Duodenal mucosa (tissue), 2 donors: ENCODE measurements at regions not wholly inside any gene's neighbourhood (a gene's known extent, or its start where the extent isn't known, plus 50 kb on each side); places are given as distances from the start of the nearest gene placed in this dataset.

ENCODE experiments used
- H3K27ac ChIP-seq: one replicate; pipeline ENCODE4 v1.7.0; 2013; ENCODE audit warnings: low read depth, low read length
- H3K27me3 ChIP-seq, 2 donors: one replicate each; pipeline ENCODE4 v1.7.0; 2013; ENCODE audit warnings: low read length in 2 of 2, control low read depth in 1 of 2; ENCODE audit not compliant: insufficient read depth in 2 of 2, control insufficient read depth in 1 of 2
- H3K36me3 ChIP-seq, 2 donors: one replicate each; pipeline ENCODE4 v1.7.0; 2013; ENCODE audit warnings: low read length in 2 of 2, control low read depth in 1 of 2; ENCODE audit not compliant: insufficient read depth in 2 of 2, control insufficient read depth in 1 of 2
- H3K4me1 ChIP-seq, 2 donors: one replicate each; pipeline ENCODE4 v1.7.0; 2013; ENCODE audit warnings: low read length in 2 of 2, control low read depth in 1 of 2; ENCODE audit not compliant: insufficient read depth in 2 of 2, control insufficient read depth in 1 of 2
- H3K4me3 ChIP-seq, 2 donors: one replicate each; pipeline ENCODE4 v1.7.0; 2013; ENCODE audit warnings: low read length in 2 of 2, low read depth in 1 of 2
- H3K9ac ChIP-seq, 2 donors: one replicate each; pipeline ENCODE4 v1.7.0; 2013; ENCODE audit warnings: low read length in 2 of 2, low read depth in 1 of 2
- H3K9me3 ChIP-seq, 2 donors: one replicate each; pipeline ENCODE4 v1.7.0; 2013; ENCODE audit warnings: low read length in 2 of 2, control low read depth in 1 of 2; ENCODE audit not compliant: control insufficient read depth in 1 of 2

- Histone ChIP-seq H3K27me3 (no peaks in the 10 kb centered on the region), H3K27ac (no peak overlapping the region), H3K4me3 (no peak overlapping the region), H3K36me3 (no peaks in the 10 kb centered on the region), H3K9me3 (peaks cover 0 to 10% of the 10 kb centered on the region in 2 donors), H3K4me1 (no peaks in the 10 kb centered on the region), H3K9ac (no peak overlapping the region)
Measured at GRCh38 chr10:44435196-44435595, 50.3 kb upstream of the CXCL12 start.

- no peak overlapping the region for H3K9ac ChIP-seq
- no peak overlapping the region for H3K27ac ChIP-seq
- no peaks in the 10 kb centered on the region for H3K4me1 ChIP-seq
- H3K36me3 ChIP-seq = no peaks in the 10 kb centered on the region
- H3K9me3 ChIP-seq = peaks cover 0 to 10% of the 10 kb centered on the region in 2 donors
- H3K4me3 ChIP-seq = no peak overlapping the region
- no peaks in the 10 kb centered on the region for H3K27me3 ChIP-seq
Measured at GRCh38 chr10:44436240-44436639, 51.3 kb upstream of the CXCL12 start.

- Histone ChIP-seq H3K9me3 (peaks cover 0 to 6% of the 10 kb centered on the region in 2 donors), H3K27me3 (no peaks in the 10 kb centered on the region), H3K9ac (no peak overlapping the region), H3K4me1 (no peaks in the 10 kb centered on the region), H3K27ac (no peak overlapping the region), H3K4me3 (no peak overlapping the region), H3K36me3 (no peaks in the 10 kb centered on the region)
Measured at GRCh38 chr10:44437840-44438511, 53.1 kb upstream of the CXCL12 start.

- Histone ChIP-seq H3K27ac (no peak overlapping the region), H3K4me1 (no peaks in the 10 kb centered on the region), H3K4me3 (no peak overlapping the region), H3K36me3 (no peaks in the 10 kb centered on the region), H3K9me3 (no peaks in the 10 kb centered on the region), H3K27me3 (no peaks in the 10 kb centered on the region), H3K9ac (no peak overlapping the region)
Measured at GRCh38 chr10:44439239-44439957, 54.5 kb upstream of the CXCL12 start.

GRCh38 chr10:44439958-44440244 lies 55.0 kb upstream of the CXCL12 start:
- Histone ChIP-seq H3K4me3 (no peak overlapping the region), H3K36me3 (no peaks in the 10 kb centered on the region), H3K27ac (no peak overlapping the region), H3K9me3 (peaks cover 0 to 3% of the 10 kb centered on the region in 2 donors), H3K4me1 (no peaks in the 10 kb centered on the region), H3K9ac (no peak overlapping the region), H3K27me3 (no peaks in the 10 kb centered on the region)

GRCh38 chr10:44457259-44457658 lies 72.4 kb upstream of the CXCL12 start:
- no peak overlapping the region for H3K9ac ChIP-seq
- no peaks in the 10 kb centered on the region for H3K36me3 ChIP-seq
- no peak overlapping the region for H3K4me3 ChIP-seq
- H3K4me1 ChIP-seq = no peaks in the 10 kb centered on the region
- no peaks in the 10 kb centered on the region for H3K27me3 ChIP-seq
- H3K9me3 ChIP-seq = no peaks in the 10 kb centered on the region
- H3K27ac ChIP-seq = no peak overlapping the region

GRCh38 chr10:44458671-44459413 lies 73.9 kb upstream of the CXCL12 start:
- Histone ChIP-seq H3K9me3 (no peaks in the 10 kb centered on the region), H3K27me3 (no peaks in the 10 kb centered on the region), H3K27ac (no peak overlapping the region), H3K9ac (no peak overlapping the region), H3K4me3 (no peak overlapping the region), H3K4me1 (no peaks in the 10 kb centered on the region), H3K36me3 (no peaks in the 10 kb centered on the region)

GRCh38 chr10:44459671-44460070 lies 74.8 kb upstream of the CXCL12 start:
- H3K36me3 ChIP-seq = no peaks in the 10 kb centered on the region

GRCh38 chr10:44460416-44460815 lies 75.5 kb upstream of the CXCL12 start:
- Histone ChIP-seq H3K4me3 (no peak overlapping the region), H3K4me1 (no peaks in the 10 kb centered on the region), H3K27me3 (no peaks in the 10 kb centered on the region), H3K27ac (no peak overlapping the region), H3K36me3 (no peaks in the 10 kb centered on the region), H3K9me3 (no peaks in the 10 kb centered on the region), H3K9ac (no peak overlapping the region)

More at GRCh38 chr10:44459671-44460070, 74.8 kb upstream of the CXCL12 start:
- Histone ChIP-seq H3K4me1 (no peaks in the 10 kb centered on the region), H3K27ac (no peak overlapping the region), H3K9me3 (no peaks in the 10 kb centered on the region), H3K9ac (no peak overlapping the region), H3K4me3 (no peak overlapping the region), H3K27me3 (no peaks in the 10 kb centered on the region)

- Histone ChIP-seq H3K4me3 (no peak overlapping the region), H3K4me1 (no peaks in the 10 kb centered on the region), H3K27ac (no peak overlapping the region), H3K27me3 (no peaks in the 10 kb centered on the region), H3K9ac (no peak overlapping the region), H3K9me3 (no peaks in the 10 kb centered on the region), H3K36me3 (no peaks in the 10 kb centered on the region)
Measured at GRCh38 chr10:44462338-44462914, 77.5 kb upstream of the CXCL12 start.
